HUES6 (cell line): ENCODE measurements at regions not wholly inside any gene's neighbourhood (a gene's known extent, or its start where the extent isn't known, plus 50 kb on each side); places are given as distances from the start of the nearest gene placed in this dataset.

Experiments used
- H3K27ac ChIP-seq: 2 replicates; pipeline ENCODE4 v1.7.0; 2013; ENCODE audit warnings: low read depth, mild to moderate bottlenecking, low read length, inconsistent platforms
- H3K27me3 ChIP-seq: 2 replicates; pipeline ENCODE4 v1.6.1; 2013; ENCODE audit warnings: low read length; ENCODE audit not compliant: control insufficient read depth, insufficient read depth
- H3K36me3 ChIP-seq: 2 replicates; pipeline ENCODE4 v1.6.1; 2013; ENCODE audit warnings: low read length; ENCODE audit not compliant: control insufficient read depth, insufficient read depth
- H3K4me1 ChIP-seq: 2 replicates; pipeline ENCODE4 v1.6.1; 2013; ENCODE audit warnings: low read length; ENCODE audit not compliant: control insufficient read depth, insufficient read depth
- H3K4me3 ChIP-seq: 2 replicates; pipeline ENCODE4 v1.5.1; 2013; ENCODE audit warnings: low read depth, low read length
- H3K9ac ChIP-seq: one replicate; pipeline ENCODE4 v1.6.1; 2013; ENCODE audit warnings: mild to moderate bottlenecking, low read length
- H3K9me3 ChIP-seq: 2 replicates; pipeline ENCODE4 v1.6.1; 2013; ENCODE audit warnings: low read depth, low read length; ENCODE audit not compliant: control insufficient read depth, insufficient read depth

- Histone ChIP-seq H3K36me3 (no peaks in the 10 kb centered on the region), H3K27ac (no peak overlapping the region), H3K4me1 (no peaks in the 10 kb centered on the region), H3K9ac (no peak overlapping the region), H3K9me3 (peaks cover 49% of the 10 kb centered on the region), H3K27me3 (no peaks in the 10 kb centered on the region), H3K4me3 (no peak overlapping the region)
Observed at GRCh38 chr3:68172039-68172438, 517.6 kb upstream of the SUCLG2 start.

DNA sequence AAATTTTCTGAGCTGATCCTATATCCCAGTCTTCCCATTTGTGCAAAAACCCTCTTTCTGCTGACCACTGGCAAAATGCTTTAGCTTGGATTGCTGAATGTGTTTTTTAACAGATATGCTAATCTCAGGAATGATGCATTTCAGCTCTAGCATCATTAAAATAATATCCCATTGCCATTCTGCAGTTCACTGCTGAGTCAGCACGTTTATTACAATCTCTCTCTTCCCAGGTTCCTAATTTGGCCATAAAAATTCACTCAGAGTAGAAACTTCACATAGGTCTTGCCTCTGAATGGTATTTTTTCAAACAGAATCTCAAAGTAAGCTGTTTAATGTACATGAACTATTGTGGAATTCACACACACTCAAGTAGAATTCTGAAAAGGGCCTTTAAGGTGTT lies 509.6 kb upstream of the SUCLG2 start:
- no peak overlapping the region for H3K9ac ChIP-seq
- no peak overlapping the region for H3K27ac ChIP-seq
- H3K4me3 ChIP-seq, result no peak overlapping the region
- peaks cover 1% of the 10 kb centered on the region; the same call in 1 of the 2 replicates for H3K9me3 ChIP-seq
- H3K4me1 ChIP-seq, result peaks cover 4% of the 10 kb centered on the region
- H3K27me3 ChIP-seq, result no peaks in the 10 kb centered on the region
- no peaks in the 10 kb centered on the region for H3K36me3 ChIP-seq

GRCh38 chr3:68163062-68163461 lies 508.6 kb upstream of the SUCLG2 start:
- peaks cover 4% of the 10 kb centered on the region for H3K4me1 ChIP-seq
- H3K27ac ChIP-seq, result no peak overlapping the region
- no peaks in the 10 kb centered on the region for H3K9me3 ChIP-seq
- H3K27me3 ChIP-seq, result no peaks in the 10 kb centered on the region
- no peak overlapping the region for H3K4me3 ChIP-seq
- H3K36me3 ChIP-seq, result no peaks in the 10 kb centered on the region
- H3K9ac ChIP-seq, result no peak overlapping the region

GRCh38 chr3:68162644-68163043 lies 508.2 kb upstream of the SUCLG2 start:
- Histone ChIP-seq H3K27ac (no peak overlapping the region), H3K9me3 (no peaks in the 10 kb centered on the region), H3K36me3 (no peaks in the 10 kb centered on the region), H3K27me3 (no peaks in the 10 kb centered on the region), H3K9ac (no peak overlapping the region), H3K4me1 (peaks cover 4% of the 10 kb centered on the region), H3K4me3 (no peak overlapping the region)

- no peak overlapping the region for H3K9ac ChIP-seq
- H3K36me3 ChIP-seq, result no peaks in the 10 kb centered on the region
- no peaks in the 10 kb centered on the region for H3K4me1 ChIP-seq
- no peak overlapping the region for H3K27ac ChIP-seq
- H3K4me3 ChIP-seq, result no peak overlapping the region
- 0 out of 2 replicates have a peak, but pooled peaks cover 3% of the 10 kb centered on the region for H3K9me3 ChIP-seq
- no peaks in the 10 kb centered on the region for H3K27me3 ChIP-seq
Observed at GRCh38 chr3:68151359-68151758, 496.9 kb upstream of the SUCLG2 start.

GRCh38 chr3:68148447-68148846 lies 494.0 kb upstream of the SUCLG2 start:
- no peaks in the 10 kb centered on the region for H3K36me3 ChIP-seq
- H3K9me3 ChIP-seq, result 0 out of 2 replicates have a peak, but pooled peaks cover 3% of the 10 kb centered on the region
- H3K9ac ChIP-seq, result no peak overlapping the region
- no peak overlapping the region for H3K4me3 ChIP-seq
- H3K27ac ChIP-seq, result no peak overlapping the region
- no peaks in the 10 kb centered on the region for H3K4me1 ChIP-seq
- H3K27me3 ChIP-seq, result no peaks in the 10 kb centered on the region

- Histone ChIP-seq H3K4me3 (no peak overlapping the region), H3K4me1 (no peaks in the 10 kb centered on the region), H3K27me3 (no peaks in the 10 kb centered on the region), H3K27ac (no peak overlapping the region), H3K9me3 (no peaks in the 10 kb centered on the region), H3K9ac (no peak overlapping the region), H3K36me3 (no peaks in the 10 kb centered on the region)
Observed at GRCh38 chr3:68142441-68142840, 488.0 kb upstream of the SUCLG2 start.

DNA sequence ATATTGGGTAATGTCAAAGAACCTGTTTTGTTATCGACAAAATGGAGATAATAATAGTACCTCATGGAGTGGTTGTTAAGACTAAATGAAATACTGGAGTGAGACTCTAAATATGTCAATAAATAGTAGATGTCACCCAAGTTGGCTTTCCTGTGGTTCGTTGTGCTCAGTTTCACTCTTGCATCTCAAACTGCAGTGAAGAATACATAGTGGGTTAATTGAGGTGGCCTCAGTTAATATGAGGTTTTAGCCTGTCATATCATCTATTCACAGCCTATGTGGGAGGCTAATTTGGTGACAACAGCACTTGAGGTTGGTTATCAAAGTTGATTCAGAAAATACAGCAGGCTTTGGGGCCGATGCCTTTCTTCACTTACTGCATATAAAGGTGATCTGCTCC lies 485.5 kb upstream of the SUCLG2 start:
- Histone ChIP-seq H3K27me3 (no peaks in the 10 kb centered on the region), H3K36me3 (no peaks in the 10 kb centered on the region), H3K4me1 (peaks cover 17% of the 10 kb centered on the region; the same call in 1 of the 2 replicates), H3K4me3 (no peak overlapping the region), H3K27ac (no peak overlapping the region), H3K9ac (no peak overlapping the region), H3K9me3 (no peaks in the 10 kb centered on the region)

GRCh38 chr3:68136411-68136810 lies 482.0 kb upstream of the SUCLG2 start:
- H3K9ac ChIP-seq, result no peak overlapping the region
- H3K9me3 ChIP-seq, result no peaks in the 10 kb centered on the region
- peaks cover 17% of the 10 kb centered on the region; the same call in 1 of the 2 replicates for H3K4me1 ChIP-seq
- no peaks in the 10 kb centered on the region for H3K27me3 ChIP-seq
- H3K27ac ChIP-seq, result no peak overlapping the region
- no peak overlapping the region for H3K4me3 ChIP-seq
- H3K36me3 ChIP-seq, result no peaks in the 10 kb centered on the region

- Histone ChIP-seq H3K27ac (no peak overlapping the region), H3K9ac (no peak overlapping the region)
Observed at GRCh38 chr3:68135067-68135466, 480.7 kb upstream of the SUCLG2 start.

DNA sequence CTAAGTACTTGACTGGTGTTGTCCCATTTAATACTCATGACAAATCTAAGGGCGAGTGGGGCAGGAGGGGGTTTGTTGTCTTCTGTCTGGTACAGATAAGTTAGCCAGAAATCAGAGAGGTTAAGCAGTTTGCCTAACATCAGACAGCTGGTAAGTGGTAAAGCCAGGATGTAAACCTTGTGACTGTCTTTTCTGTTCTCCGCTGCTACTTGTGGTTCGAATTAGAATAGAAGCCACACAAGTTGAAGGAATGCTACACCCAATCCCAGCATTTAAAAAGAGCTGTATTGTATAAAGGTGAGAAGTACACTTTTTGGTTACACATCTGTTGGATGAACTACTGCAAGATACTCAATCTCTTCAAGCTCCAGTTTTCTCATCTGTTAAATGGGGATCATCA lies 474.7 kb upstream of the SUCLG2 start:
- Histone ChIP-seq H3K27me3 (no peaks in the 10 kb centered on the region), H3K27ac (no peak overlapping the region), H3K4me3 (no peak overlapping the region), H3K36me3 (no peaks in the 10 kb centered on the region), H3K9ac (no peak overlapping the region), H3K4me1 (peaks cover 8% of the 10 kb centered on the region; the same call in 1 of the 2 replicates), H3K9me3 (no peaks in the 10 kb centered on the region)

More at GRCh38 chr3:68135067-68135466, 480.7 kb upstream of the SUCLG2 start:
- Histone ChIP-seq H3K9me3 (no peaks in the 10 kb centered on the region), H3K4me3 (no peak overlapping the region), H3K4me1 (peaks cover 17% of the 10 kb centered on the region; the same call in 1 of the 2 replicates), H3K27me3 (no peaks in the 10 kb centered on the region), H3K36me3 (no peaks in the 10 kb centered on the region)

GRCh38 chr3:68123231-68123630 lies 468.8 kb upstream of the SUCLG2 start:
- no peak overlapping the region for H3K4me3 ChIP-seq
- no peak overlapping the region for H3K9ac ChIP-seq

More at GRCh38 chr3:68123231-68123630, 468.8 kb upstream of the SUCLG2 start:
- Histone ChIP-seq H3K27me3 (no peaks in the 10 kb centered on the region), H3K9me3 (no peaks in the 10 kb centered on the region), H3K36me3 (no peaks in the 10 kb centered on the region), H3K4me1 (no peaks in the 10 kb centered on the region), H3K27ac (no peak overlapping the region)
